A549 (cell line): ENCODE measurements at regions not wholly inside any gene's neighbourhood (a gene's known extent, or its start where the extent isn't known, plus 50 kb on each side); places are given as distances from the start of the nearest gene placed in this dataset.

Source experiments
- ATAC-seq, 2 experiments: fragments of 200-7000 bp in 1 of 2; fragments of >200 bp in 1 of 2; cut with Nextera tagmentation in 1 of 2; cut with Tn5 transposase in 1 of 2; 3 replicates each; pipeline versions ENCODE4 v1.8.0 to v1.9.1; 2018 to 2020; ENCODE audit warnings: mild to moderate bottlenecking in 1 of 2, moderate library complexity in 1 of 2
- CTCF ChIA-PET: fragments of 300-600 bp; sonication (Branson Sonifier 250); formaldehyde crosslinking; extraction: SDS; loops from one replicate; lab custom pipeline; 2021; ENCODE audit warnings: antibody characterized with exemption, inconsistent platforms; lab: Yijun Ruan, JAX
- POLR2A ChIA-PET: fragments of 350-600 bp; formaldehyde crosslinking; extraction: SDS; loops from one replicate; lab custom pipeline; 2021; ENCODE audit warnings: antibody characterized with exemption, inconsistent platforms; lab: Yijun Ruan, JAX
- DNase-seq, 2 experiments: peaks; one replicate each; pipeline versions ENCODE4 v3.0.0 to v3.0.0-alpha.2; 2011 to 2016; ENCODE audit warnings: low read depth in 1 of 2, low spot score in 1 of 2
- FAIRE-seq: peaks from 2 replicates; lab custom pipeline; 2011; peaks lifted over from hg19 to GRCh38; lab: Jason Lieb, UNC
- H3K27ac ChIP-seq, 2 experiments: fragments of >200 bp; sonication (Bioruptor Twin); formaldehyde crosslinking; 3 replicates each; pipeline ENCODE4 v1.5.1; 2016 to 2017
- H3K4me1 ChIP-seq: fragments of >200 bp; sonication (Bioruptor Twin); formaldehyde crosslinking; 3 replicates; pipeline ENCODE4 v1.6.1; 2016
- H3K4me2 ChIP-seq: fragments of >200 bp; sonication (Bioruptor Twin); formaldehyde crosslinking; 3 replicates; pipeline ENCODE4 v1.6.1; 2016
- H3K4me3 ChIP-seq: fragments of >200 bp; sonication (Bioruptor Twin); formaldehyde crosslinking; 3 replicates; pipeline ENCODE4 v1.5.1; 2016
- H3K9me3 ChIP-seq: fragments of >200 bp; sonication (Bioruptor Twin); formaldehyde crosslinking; 3 replicates; pipeline ENCODE4 v1.6.1; 2016
- CEBPB ChIP-seq, 2 experiments: fragments of >200 bp in 1 of 2; sonication (Bioruptor Twin) in 1 of 2; formaldehyde crosslinking in 1 of 2; IDR thresholded peaks; 2 replicates each; pipeline ENCODE4 v1.6.1; 2012 to 2016
- CHD4 ChIP-seq: fragments of 200-600 bp; sonication (generic); IDR thresholded peaks from 2 replicates; pipeline ENCODE4 v1.6.1; 2016; ENCODE audit warnings: antibody characterized with exemption, mild to moderate bottlenecking, borderline replicate concordance
- EHF ChIP-seq: fragments of 250-450 bp; sonication (Bioruptor Pico); IDR thresholded peaks from 2 replicates; pipeline ENCODE4 v1.5.0; 2020; ENCODE audit warnings: mild to moderate bottlenecking
- EHMT2 ChIP-seq: fragments of 200-600 bp; sonication (generic); IDR thresholded peaks from 2 replicates; pipeline ENCODE4 v1.6.1; 2016; ENCODE audit warnings: antibody characterized with exemption, low read depth, mild to moderate bottlenecking, moderate library complexity
- EP300 ChIP-seq, 2 experiments: fragments of >200 bp; sonication (Bioruptor Twin); formaldehyde crosslinking; IDR thresholded peaks; 2 replicates in 1 of 2; 3 replicates in 1 of 2; pipeline ENCODE4 v1.6.1; 2016 to 2017
- ESRRA ChIP-seq: fragments of 150-350 bp; IDR thresholded peaks from 2 replicates; pipeline ENCODE4 v1.6.1; 2014; ENCODE audit warnings: mild to moderate bottlenecking, low read length, borderline replicate concordance
- FOSB ChIP-seq: fragments of 250-450 bp; sonication (Bioruptor Pico); IDR thresholded peaks from 2 replicates; pipeline ENCODE4 v1.5.0; 2020; ENCODE audit warnings: mild to moderate bottlenecking, moderate library complexity
- FOXS1 ChIP-seq: fragments of 250-450 bp; sonication (Bioruptor Pico); IDR thresholded peaks from 2 replicates; pipeline ENCODE4 v1.5.0; 2020; ENCODE audit warnings: mild to moderate bottlenecking, moderate library complexity
- GATA3 ChIP-seq: IDR thresholded peaks from 2 replicates; pipeline ENCODE4 v1.6.1; 2012; ENCODE audit warnings: borderline replicate concordance
- HOXB5 ChIP-seq: fragments of 250-450 bp; sonication (Bioruptor Pico); IDR thresholded peaks from 2 replicates; pipeline ENCODE4 v1.5.0; 2020; ENCODE audit warnings: mild to moderate bottlenecking, moderate library complexity
- JUN ChIP-seq, 2 experiments: fragments of >200 bp; sonication (Bioruptor Twin); formaldehyde crosslinking; IDR thresholded peaks; 2 replicates in 1 of 2; 3 replicates in 1 of 2; pipeline ENCODE4 v1.6.1; 2016 to 2017
- KDM1A ChIP-seq: fragments of 200-600 bp; sonication (generic); IDR thresholded peaks from 2 replicates; pipeline ENCODE4 v1.6.1; 2016; ENCODE audit warnings: low read depth, mild to moderate bottlenecking
- NPAS2 ChIP-seq: fragments of 250-450 bp; sonication (Bioruptor Pico); IDR thresholded peaks from 2 replicates; pipeline ENCODE4 v1.8.0; 2022; ENCODE audit warnings: mild to moderate bottlenecking, moderate library complexity, borderline replicate concordance
- NR3C1 ChIP-seq: fragments of >200 bp; sonication (Bioruptor Twin); formaldehyde crosslinking; IDR thresholded peaks from 3 replicates; pipeline ENCODE4 v1.6.1; 2017
- PHF8 ChIP-seq: fragments of 200-600 bp; sonication (generic); IDR thresholded peaks from 2 replicates; pipeline ENCODE4 v1.6.1; 2016; ENCODE audit warnings: low read depth, mild to moderate bottlenecking, antibody characterized with exemption, moderate library complexity, borderline replicate concordance
- POLR2AphosphoS2 ChIP-seq: conservative IDR thresholded peaks from 2 replicates; pipeline ENCODE4 v1.6.1; 2012; ENCODE audit warnings: low read length, improper control_type of control experiment, inconsistent platforms
- RCOR1 ChIP-seq: fragments of 150-350 bp; IDR thresholded peaks from 2 replicates; pipeline ENCODE4 v1.6.1; 2014; ENCODE audit warnings: antibody characterized with exemption, low read length, low read depth
- RFX5 ChIP-seq: fragments of 450-650 bp; IDR thresholded peaks from 2 replicates; pipeline ENCODE4 v1.7.1; 2014; ENCODE audit warnings: antibody characterized with exemption, mild to moderate bottlenecking, moderate library complexity
- TFCP2L1 ChIP-seq: fragments of 250-450 bp; sonication (Bioruptor Pico); IDR thresholded peaks from 2 replicates; pipeline ENCODE4 v1.5.0; 2021; ENCODE audit warnings: mild to moderate bottlenecking
- ZC3H11A ChIP-seq: fragments of 450-650 bp; IDR thresholded peaks from 2 replicates; pipeline ENCODE4 v1.6.1; 2014; ENCODE audit warnings: antibody characterized with exemption, mild to moderate bottlenecking
- ZFP36 ChIP-seq: fragments of 450-650 bp; IDR thresholded peaks from 2 replicates; pipeline ENCODE4 v1.6.1; 2014; ENCODE audit warnings: borderline replicate concordance; ENCODE audit not compliant: partially characterized antibody
- ZNF302 ChIP-seq: fragments of 250-450 bp; sonication (Bioruptor Pico); IDR thresholded peaks from 2 replicates; pipeline ENCODE4 v1.9.0; 2021; ENCODE audit warnings: inconsistent platforms, mild to moderate bottlenecking, moderate library complexity
- whole genome bisulfite sequencing: methylation state at CpG from one replicate; pipeline ENCODE4 v1.1.6; 2017; ENCODE audit errors: missing lambda C conversion rate; 5-methylcytosine and 5-hydroxymethylcytosine counted together
- TF ChIP-seq, protein P1 (sequence below): IDR thresholded peaks from 2 replicates; pipeline ENCODE4 v1.6.1; 2012
- TF ChIP-seq, protein P2 (sequence below): IDR thresholded peaks from 2 replicates; pipeline ENCODE4 v1.6.1; 2012
- TF ChIP-seq, protein P3 (sequence below): fragments of 250-450 bp; sonication (Bioruptor Pico); IDR thresholded peaks from 2 replicates; pipeline ENCODE4 v1.5.0; 2020; ENCODE audit warnings: low read depth, mild to moderate bottlenecking, moderate library complexity
- TF ChIP-seq, protein P4 (sequence below): fragments of >200 bp; sonication (Bioruptor Twin); formaldehyde crosslinking; IDR thresholded peaks from 3 replicates; pipeline ENCODE4 v1.5.1; 2016
- TF ChIP-seq, protein P5 (sequence below): fragments of 250-450 bp; sonication (Bioruptor Pico); IDR thresholded peaks from 2 replicates; pipeline ENCODE4 v1.5.0; 2021; ENCODE audit warnings: mild to moderate bottlenecking, moderate library complexity, borderline replicate concordance
- TF ChIP-seq, protein P6 (sequence below): fragments of 450-650 bp; IDR thresholded peaks from 2 replicates; pipeline ENCODE4 v1.6.1; 2014; ENCODE audit warnings: antibody characterized with exemption
- TF ChIP-seq, protein P7 (sequence below): IDR thresholded peaks from 2 replicates; pipeline ENCODE4 v1.6.1; 2012; ENCODE audit warnings: low read depth, borderline replicate concordance

DNA sequence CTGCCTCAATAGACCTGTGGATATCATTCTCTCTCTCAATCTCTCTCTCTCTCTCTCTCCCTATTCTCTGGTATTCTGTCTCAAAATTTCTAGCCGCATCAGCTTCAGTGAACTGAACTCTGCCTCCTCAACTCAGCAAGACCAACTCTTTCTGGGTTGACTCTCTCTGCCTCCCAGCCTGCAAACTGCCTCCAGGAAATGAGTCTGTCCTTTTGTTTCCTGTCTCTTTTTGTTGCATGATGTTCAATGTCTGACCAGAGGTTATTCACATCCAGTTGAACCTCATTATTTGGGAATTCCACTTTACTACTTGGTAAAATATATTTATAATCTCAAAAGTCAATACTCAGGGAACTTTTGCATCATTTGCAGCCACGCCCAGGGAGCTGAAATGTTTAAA is 682.7 kb upstream of the FZD8 start:
- no peak overlapping the region for H3K4me3 ChIP-seq
- FAIRE-seq, result no peak
- ChIA-PET POLR2A (no interaction called here), CTCF (interaction anchor here (0.6 kb wide), 1 partner anchor 750 kb away, joined by 4 read pairs; no protein-coding TSS in a partner anchor)
- no peak for TF ChIP-seq CHD4
- no peak for TF ChIP-seq KDM1A
- TF ChIP-seq, protein P1, sequence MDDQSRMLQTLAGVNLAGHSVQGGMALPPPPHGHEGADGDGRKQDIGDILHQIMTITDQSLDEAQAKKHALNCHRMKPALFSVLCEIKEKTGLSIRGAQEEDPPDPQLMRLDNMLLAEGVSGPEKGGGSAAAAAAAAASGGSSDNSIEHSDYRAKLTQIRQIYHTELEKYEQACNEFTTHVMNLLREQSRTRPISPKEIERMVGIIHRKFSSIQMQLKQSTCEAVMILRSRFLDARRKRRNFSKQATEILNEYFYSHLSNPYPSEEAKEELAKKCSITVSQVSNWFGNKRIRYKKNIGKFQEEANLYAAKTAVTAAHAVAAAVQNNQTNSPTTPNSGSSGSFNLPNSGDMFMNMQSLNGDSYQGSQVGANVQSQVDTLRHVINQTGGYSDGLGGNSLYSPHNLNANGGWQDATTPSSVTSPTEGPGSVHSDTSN, result no peak
- no peak for TF ChIP-seq FOSB (CRISPR knock-in tag)
- TF ChIP-seq FOXS1 (CRISPR knock-in tag), result no peak
- no peak for TF ChIP-seq CEBPB (IDR thresholded peaks at IDR 0.05)
- TF ChIP-seq NPAS2 (CRISPR knock-in tag), result no peak
- no peak for TF ChIP-seq ZNF302
- TF ChIP-seq EP300 (IDR thresholded peaks at IDR 0.05), result no peak
- TF ChIP-seq, protein P2, sequence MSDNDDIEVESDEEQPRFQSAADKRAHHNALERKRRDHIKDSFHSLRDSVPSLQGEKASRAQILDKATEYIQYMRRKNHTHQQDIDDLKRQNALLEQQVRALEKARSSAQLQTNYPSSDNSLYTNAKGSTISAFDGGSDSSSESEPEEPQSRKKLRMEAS, result no peak
- no peak for TF ChIP-seq ZFP36
- TF ChIP-seq, protein P3, sequence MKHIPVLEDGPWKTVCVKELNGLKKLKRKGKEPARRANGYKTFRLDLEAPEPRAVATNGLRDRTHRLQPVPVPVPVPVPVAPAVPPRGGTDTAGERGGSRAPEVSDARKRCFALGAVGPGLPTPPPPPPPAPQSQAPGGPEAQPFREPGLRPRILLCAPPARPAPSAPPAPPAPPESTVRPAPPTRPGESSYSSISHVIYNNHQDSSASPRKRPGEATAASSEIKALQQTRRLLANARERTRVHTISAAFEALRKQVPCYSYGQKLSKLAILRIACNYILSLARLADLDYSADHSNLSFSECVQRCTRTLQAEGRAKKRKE (CRISPR knock-in tag), result no peak
- no peak for TF ChIP-seq RFX5
- TF ChIP-seq HOXB5 (CRISPR knock-in tag), result no peak
- no peak for TF ChIP-seq PHF8
- no peak for TF ChIP-seq TFCP2L1
- no peak for TF ChIP-seq ESRRA
- TF ChIP-seq, protein P4, sequence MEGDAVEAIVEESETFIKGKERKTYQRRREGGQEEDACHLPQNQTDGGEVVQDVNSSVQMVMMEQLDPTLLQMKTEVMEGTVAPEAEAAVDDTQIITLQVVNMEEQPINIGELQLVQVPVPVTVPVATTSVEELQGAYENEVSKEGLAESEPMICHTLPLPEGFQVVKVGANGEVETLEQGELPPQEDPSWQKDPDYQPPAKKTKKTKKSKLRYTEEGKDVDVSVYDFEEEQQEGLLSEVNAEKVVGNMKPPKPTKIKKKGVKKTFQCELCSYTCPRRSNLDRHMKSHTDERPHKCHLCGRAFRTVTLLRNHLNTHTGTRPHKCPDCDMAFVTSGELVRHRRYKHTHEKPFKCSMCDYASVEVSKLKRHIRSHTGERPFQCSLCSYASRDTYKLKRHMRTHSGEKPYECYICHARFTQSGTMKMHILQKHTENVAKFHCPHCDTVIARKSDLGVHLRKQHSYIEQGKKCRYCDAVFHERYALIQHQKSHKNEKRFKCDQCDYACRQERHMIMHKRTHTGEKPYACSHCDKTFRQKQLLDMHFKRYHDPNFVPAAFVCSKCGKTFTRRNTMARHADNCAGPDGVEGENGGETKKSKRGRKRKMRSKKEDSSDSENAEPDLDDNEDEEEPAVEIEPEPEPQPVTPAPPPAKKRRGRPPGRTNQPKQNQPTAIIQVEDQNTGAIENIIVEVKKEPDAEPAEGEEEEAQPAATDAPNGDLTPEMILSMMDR, result no peak
- TF ChIP-seq, protein P5, sequence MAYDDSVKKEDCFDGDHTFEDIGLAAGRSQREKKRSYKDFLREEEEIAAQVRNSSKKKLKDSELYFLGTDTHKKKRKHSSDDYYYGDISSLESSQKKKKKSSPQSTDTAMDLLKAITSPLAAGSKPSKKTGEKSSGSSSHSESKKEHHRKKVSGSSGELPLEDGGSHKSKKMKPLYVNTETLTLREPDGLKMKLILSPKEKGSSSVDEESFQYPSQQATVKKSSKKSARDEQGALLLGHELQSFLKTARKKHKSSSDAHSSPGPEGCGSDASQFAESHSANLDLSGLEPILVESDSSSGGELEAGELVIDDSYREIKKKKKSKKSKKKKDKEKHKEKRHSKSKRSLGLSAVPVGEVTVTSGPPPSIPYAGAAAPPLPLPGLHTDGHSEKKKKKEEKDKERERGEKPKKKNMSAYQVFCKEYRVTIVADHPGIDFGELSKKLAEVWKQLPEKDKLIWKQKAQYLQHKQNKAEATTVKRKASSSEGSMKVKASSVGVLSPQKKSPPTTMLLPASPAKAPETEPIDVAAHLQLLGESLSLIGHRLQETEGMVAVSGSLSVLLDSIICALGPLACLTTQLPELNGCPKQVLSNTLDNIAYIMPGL (CRISPR knock-in tag), result no peak
- 0 out of 6 replicates have a peak overlapping the region, but pooled peaks of 1 of the 2 experiments have one; percentile 21 for H3K27ac ChIP-seq
- H3K4me1 ChIP-seq, result peaks cover 9% of the 10 kb centered on the region; the same call in 1 of the 3 replicates
- peak overlapping the region; percentile 10; the same call in 1 of the 3 replicates for H3K4me2 ChIP-seq
- H3K9me3 ChIP-seq, result no peaks in the 10 kb centered on the region
- peak in 1 of 2 experiments; percentile 42 for DNase-seq
- WGBS, result 59% methylated on average over 2 of the region's 2 CpGs
- ATAC-seq, result no peak

DNA sequence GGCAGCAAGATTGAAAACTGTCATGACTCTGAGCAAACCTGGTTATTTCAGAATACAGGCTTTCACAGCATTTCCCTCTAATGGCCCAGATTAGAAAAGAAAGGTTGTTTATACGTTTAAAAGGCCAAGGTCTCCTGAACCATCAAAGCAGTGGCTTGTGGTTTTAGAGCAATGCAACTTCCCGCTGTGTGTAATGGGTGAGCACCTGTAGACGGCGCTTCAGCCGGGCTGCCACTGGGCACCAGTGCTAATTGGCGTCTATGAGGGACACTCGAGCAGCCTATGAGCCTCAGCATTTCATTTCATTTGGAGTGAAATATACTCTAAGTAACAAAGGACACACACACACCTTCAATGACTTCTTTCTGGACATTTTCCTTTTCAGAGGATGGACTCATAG is 671.0 kb upstream of the FZD8 start:
- Histone ChIP-seq H3K4me1 (no peaks in the 10 kb centered on the region), H3K4me2 (no peak overlapping the region), H3K4me3 (no peak overlapping the region), H3K9me3 (no peaks in the 10 kb centered on the region; the same call in 2 of the 3 replicates), H3K27ac (no peak overlapping the region)
- ChIA-PET POLR2A (no interaction called here), CTCF (no interaction called here)
- ATAC-seq (no peak), FAIRE-seq (no peak), DNase-seq (no peak)
- WGBS, result 63% methylated on average over 7 of the region's 7 CpGs
- TF ChIP-seq POLR2AphosphoS2 (no peak), EHF (CRISPR knock-in tag) (no peak), NR3C1 (no peak), KDM1A (no peak), RCOR1 (no peak), RFX5 (no peak), GATA3 (no peak), EHMT2 (no peak), ZC3H11A (no peak), FOSB (CRISPR knock-in tag) (no peak), JUN (IDR thresholded peaks at IDR 0.05) (no peak), ESRRA (no peak), NPAS2 (CRISPR knock-in tag) (no peak)
- TF ChIP-seq, protein P6, sequence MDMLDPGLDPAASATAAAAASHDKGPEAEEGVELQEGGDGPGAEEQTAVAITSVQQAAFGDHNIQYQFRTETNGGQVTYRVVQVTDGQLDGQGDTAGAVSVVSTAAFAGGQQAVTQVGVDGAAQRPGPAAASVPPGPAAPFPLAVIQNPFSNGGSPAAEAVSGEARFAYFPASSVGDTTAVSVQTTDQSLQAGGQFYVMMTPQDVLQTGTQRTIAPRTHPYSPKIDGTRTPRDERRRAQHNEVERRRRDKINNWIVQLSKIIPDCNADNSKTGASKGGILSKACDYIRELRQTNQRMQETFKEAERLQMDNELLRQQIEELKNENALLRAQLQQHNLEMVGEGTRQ, result no peak
- TF ChIP-seq, protein P4, result no peak
- TF ChIP-seq, protein P7, sequence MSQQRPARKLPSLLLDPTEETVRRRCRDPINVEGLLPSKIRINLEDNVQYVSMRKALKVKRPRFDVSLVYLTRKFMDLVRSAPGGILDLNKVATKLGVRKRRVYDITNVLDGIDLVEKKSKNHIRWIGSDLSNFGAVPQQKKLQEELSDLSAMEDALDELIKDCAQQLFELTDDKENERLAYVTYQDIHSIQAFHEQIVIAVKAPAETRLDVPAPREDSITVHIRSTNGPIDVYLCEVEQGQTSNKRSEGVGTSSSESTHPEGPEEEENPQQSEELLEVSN, result no peak
